Occipital lobe (tissue), 1 donor: ENCODE measurements at regions not wholly inside any gene's neighbourhood (a gene's known extent, or its start where the extent isn't known, plus 50 kb on each side); places are given as distances from the start of the nearest gene placed in this dataset.

ENCODE experiments used
- DNase-seq: peaks from one replicate; lab custom pipeline; 2025; lab: John Stamatoyannopoulos, UW

DNA sequence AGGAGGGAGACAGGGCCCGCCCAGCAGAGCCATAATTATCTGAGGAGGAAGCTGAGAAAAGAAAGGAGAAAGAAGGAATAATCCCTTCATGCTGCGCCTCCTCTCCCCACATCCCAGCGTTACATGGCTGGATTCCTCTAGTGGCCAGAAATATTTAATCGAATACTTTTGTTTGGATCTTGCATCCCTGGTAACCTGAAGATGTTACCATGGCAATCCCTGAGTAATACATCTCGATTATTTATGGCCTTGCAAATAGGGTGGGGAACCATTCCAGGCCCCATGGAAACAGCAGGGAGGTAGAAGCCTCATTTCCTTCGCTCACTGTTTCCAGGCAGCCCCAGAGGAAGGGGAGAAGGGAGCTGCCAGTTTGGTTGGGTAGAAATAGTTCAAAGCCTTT lies 357.7 kb downstream of the BUD13 start:
- DNase-seq: no peak

DNA sequence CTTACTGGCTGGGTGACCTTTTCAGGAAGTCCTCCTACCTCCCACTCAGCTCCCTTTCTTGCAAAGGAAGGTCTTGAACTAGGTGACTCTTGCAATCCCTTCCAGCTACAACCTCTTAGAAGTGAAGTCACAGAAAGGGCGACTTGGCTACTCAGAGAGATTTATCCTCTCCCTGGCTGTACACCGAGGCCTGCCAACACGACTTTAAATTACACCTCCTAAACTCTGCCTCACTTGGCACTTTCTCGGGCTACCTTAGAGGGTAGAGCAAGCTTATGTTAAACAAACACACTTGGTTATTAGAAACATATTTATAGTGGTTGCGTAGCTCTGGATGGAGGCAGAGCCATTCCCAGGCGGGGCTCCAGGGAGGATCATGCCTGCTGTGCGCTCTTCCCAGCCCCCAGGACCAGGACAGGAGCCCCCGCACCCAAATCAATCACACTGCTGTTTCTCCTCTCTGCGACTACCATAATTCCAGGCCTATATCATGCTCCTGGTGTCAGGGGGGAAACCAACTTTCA lies 358.4 kb downstream of the BUD13 start:
- DNase-seq: no peak

DNA sequence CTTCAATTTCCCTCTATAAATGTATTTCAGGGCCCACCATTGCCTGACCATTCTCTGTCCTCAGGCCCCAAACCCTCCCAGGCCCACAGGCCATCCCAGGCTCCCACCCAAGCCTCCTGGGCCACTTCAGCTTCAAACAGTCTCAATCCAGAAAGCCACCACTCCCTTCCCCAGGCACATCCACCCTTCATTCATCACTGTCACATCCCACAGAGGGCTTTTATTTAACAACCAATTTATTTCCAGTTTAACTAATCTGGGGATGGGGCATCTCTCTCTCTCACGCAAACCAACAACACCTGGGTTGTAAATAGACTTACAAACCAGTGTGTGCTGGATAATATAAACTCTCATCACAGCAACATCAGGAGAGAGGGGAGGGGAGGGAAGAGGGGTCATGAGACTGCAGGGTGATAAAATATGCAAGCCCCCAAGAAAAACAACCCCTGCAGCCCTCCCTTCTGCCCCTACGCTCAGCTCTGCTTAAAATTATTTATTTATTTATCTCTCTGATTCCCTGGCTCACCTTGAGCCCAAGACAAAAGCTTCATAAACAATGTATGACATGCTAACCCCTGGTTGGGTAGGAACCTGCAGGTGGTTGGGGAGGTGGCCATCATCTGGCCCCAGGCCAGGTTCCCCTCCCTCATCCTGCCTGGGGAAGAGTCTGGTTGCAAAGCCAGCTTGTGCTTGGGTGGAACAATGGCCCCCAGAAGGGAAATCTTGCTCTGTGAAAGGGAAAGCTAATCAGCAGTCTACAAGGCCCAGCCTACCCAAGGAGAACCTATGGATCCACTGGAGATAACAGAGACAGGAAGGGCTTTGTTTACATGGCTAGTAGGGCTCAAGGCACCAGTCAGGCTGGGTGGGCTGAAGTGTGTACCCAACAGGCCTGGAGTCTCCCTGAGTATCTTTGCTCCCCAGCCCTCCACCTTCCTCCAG lies 359.2 kb downstream of the BUD13 start:
- no peak for DNase-seq

DNA sequence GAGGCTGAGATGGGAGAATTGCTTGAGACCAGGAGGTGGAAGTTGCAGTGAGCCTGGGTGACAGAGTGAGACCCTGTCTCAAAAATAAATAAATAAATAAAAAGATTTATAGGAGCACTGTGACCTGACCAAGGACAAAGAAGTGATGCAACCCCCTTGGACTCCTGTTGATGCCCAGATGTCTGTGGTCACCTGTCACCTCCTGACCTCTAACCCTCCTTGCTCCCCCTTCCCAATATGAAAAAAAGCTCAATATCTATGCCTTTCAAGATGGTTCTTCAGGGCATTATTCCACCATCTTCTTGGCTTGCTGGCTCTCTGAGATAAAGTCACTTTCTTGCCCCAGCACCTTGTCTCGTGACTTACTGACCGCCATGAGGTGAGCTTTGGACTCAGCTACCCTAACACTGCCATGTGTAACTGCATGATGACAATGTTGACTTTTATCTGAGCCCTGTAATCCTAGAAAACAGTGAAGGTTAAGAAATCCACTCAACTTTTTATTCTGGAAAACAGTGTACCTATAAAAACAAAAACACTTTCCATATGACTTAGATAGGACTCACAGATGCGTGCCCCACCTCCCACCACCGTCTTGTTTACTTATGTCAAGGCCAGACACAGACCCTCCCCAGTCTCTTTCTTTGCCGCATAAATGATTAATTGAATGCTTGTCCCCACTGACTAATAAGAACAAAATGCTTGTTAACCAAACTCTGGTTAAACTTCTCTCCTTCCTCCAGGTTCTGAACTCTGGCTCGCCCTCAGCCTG lies 360.5 kb downstream of the BUD13 start:
- no peak for DNase-seq

DNA sequence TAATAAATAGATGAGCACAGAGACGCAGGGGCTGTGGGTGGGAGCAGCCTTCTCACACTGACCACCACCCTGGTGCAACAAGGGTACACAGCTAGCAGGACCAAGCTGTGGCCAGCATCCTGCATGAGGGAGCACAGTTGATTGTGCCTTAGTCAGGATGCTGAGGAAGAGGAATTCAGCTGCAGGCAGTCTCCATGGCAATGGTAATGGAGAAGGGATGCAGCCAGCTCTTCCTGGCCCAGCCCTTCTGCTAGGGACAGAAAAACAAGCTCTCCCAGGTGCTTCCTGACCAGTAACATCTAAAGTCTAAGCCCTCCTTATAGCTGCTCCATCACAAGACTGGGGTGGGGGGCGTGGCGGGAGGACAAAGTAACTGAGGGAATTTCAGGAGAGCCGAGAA lies 363.5 kb downstream of the BUD13 start:
- DNase-seq: no peak

DNA sequence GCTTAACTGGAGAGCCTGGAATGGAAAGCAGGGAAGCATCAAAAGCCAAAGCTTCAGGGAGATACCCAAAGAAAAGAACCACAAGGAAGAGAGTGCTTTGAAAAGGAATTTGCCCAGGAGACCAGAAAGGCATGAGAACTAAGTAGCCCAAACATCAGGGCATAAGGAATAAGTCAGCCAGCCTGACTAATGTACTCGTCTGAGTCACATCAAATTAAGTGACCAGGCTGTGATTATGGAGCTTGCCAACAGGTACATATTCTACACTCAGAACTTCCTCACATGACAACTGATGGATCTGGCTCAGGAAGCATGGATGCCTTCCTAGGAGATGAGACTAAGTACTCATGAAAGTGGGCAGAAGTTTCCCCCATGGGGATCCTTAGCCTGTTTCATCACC lies 366.7 kb downstream of the BUD13 start:
- DNase-seq: no peak

DNA sequence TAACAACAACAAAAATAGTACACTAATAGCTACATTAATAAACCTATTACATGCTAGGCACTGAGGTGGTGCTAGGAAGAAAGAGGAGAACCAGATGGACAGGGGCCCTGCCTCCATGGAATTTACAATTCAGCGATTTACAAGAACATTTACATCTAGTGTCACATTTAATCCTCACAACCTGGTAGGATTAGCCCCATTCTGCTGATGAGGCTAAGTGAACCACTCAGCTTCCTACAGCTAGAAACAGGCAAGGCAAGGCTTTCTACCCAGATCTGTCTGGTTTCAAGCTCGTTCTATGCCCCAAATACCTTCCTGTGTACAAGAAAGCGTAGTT lies 368.4 kb downstream of the BUD13 start:
- DNase-seq: no peak

DNA sequence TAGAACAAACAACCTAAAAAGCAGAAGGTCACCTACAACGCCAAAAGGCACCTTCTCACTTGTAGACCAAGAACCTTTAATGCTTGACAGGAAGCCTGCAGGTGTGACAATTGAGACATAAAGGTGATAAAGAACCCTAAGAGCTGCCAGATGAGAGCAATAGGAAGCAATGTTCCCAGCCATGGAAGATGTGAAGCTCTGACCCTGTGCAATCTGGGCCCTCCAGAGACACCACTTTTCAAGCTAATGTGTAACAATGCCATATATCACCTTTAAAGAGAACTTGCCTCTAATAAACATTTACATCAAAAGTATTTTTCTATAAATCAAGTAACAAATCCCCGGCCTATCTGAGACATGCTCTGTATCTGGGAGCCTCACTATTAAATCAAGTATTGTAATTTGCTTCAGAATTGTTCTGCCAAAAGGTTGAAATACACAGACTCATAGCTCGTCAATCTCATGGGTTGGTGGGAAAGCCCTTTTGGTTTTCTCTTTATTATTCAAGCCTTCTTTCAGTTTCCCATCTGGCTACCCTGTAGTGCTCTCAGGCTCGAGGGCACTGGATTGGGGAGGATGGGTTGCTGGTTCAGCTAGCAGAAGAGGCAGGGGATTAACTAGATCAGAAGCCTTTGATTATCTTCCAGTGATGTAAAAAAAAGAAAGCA lies 368.9 kb downstream of the BUD13 start:
- DNase-seq: no peak

DNA sequence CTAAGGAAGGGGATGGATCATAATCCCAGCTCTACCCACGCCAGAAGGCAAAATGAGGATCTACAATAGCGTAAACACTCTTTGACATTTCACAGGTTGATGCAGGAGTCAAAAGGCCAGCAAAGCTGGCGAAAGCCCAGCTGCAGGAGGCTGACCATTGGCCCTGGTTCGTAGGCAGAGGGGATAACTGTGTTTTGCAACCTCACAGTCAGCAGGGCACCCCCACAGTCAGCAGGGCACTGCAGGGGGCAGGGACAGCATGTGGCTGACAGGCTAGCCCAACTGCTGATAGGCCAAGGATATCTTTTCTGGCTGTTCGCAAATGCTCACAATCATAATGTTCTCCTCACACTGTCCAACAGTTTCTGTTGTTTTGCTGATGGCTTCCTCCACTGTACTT lies 372.7 kb downstream of the BUD13 start:
- DNase-seq: no peak

DNA sequence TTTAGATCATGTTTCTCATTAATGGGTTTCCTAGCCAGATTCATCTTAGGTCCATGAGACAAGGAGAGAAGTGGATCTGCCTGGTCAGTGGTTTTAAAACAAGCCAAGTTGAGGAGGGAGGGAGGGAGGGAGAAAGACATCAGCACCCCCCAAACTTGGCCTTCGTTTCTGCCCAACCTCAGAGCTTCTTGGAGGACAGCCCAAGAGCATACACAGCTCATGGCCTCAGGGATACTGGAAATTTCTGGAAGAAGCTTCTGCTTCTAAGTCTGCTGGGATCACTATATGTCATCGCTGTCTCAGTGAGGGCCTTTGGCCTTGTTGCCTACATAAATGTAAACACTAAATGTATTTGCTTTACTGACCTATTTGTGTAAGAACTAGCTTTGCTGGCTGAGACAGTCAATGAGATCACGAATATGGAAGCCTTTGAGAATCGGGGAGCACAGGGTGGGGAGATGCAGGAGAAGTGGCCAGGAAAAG lies 375.1 kb downstream of the BUD13 start:
- DNase-seq: no peak

DNA sequence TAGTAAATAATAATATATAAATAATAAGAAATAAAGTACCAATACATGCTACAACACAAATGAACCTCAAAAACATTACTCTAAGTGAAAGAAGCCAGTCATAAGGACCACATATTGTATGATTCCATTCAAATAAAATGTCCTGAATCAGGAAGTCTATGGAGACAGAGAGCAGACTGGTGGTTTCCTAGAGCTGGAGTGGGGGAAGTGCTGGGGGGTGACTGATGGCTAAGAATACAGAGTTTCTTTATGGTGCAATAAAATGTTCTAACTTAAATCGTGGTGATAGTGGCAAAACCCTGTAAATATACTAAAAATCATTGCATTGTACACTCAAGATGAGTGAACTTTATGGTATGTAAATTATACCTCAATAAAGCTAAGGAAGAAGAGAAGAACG lies 376.5 kb downstream of the BUD13 start:
- no peak for DNase-seq

DNA sequence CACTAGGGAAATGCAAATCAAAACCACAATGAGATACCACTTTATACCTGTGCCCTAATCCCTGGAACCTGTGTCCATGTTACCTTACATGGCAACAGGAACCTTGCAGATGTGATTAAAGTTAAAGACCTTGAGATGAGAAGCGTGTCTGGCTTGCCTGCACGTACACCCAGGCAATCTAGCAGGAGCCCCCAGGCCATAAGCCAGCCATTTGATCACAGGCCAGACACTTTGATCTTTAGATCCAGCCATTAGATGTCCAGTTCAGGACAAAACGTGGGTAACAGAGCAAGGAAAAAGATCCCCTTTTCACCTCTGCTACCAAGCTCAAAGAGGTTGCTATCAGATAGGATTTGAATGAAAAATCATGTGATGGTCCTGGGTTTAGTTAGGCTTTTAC lies 378.8 kb downstream of the BUD13 start:
- DNase-seq: no peak

DNA sequence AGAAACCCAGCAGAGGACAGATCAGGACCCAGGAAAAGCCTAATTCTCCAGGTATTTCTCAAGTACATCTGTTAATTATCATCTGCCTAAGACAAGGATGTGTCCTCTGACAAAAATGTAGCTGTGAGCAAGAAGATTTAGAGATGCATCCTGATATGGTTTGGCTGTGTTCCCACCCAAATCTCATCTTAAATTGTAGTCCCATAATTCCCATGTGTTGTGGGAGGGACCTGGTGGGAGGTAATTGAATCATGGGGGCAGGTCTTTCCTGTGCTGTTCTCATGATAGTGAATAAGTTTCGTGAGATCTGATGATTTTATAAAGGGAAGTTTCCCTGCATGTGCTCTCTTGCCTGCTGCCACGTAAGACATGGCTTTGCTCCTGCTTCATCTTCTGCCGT lies 381.8 kb downstream of the BUD13 start:
- DNase-seq: no peak

DNA sequence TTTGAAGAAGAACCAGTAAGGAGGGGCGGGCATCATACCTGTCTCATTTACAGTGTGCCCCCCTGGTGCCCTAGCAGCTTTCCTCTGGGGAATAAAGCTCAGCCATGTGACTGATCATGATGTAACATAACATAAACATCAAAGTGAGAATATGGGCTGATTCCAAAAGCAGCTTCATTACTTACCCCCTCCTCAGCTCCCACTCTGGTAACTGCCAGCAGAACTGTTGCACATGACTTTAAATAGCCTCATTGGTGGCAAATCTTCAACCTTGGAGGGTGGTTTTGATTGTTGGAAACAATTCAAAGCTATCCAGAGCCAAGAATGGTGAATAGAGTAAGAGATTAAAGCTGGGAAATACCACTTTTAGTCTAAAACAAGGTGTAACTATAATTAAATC lies 384.6 kb downstream of the BUD13 start:
- no peak for DNase-seq

DNA sequence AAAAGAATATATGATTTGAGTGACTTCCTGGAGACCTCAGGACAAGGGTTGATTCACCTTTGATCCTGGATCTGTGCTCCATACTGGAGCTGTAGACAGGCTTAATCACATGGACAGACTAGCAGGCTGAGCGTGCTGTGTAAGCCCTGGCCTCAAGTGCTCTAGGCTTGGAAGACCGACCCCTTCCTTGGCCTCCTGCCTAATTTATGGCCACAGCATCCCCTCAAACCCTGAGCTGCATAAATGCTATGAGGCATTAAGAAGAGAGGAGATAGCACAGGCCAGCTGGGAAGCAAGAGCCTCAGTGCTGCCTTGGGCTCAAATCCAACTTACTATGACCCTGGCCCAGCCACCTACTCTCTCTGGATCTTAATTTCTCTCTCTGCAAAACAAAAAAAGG lies 385.1 kb downstream of the BUD13 start:
- no peak for DNase-seq

DNA sequence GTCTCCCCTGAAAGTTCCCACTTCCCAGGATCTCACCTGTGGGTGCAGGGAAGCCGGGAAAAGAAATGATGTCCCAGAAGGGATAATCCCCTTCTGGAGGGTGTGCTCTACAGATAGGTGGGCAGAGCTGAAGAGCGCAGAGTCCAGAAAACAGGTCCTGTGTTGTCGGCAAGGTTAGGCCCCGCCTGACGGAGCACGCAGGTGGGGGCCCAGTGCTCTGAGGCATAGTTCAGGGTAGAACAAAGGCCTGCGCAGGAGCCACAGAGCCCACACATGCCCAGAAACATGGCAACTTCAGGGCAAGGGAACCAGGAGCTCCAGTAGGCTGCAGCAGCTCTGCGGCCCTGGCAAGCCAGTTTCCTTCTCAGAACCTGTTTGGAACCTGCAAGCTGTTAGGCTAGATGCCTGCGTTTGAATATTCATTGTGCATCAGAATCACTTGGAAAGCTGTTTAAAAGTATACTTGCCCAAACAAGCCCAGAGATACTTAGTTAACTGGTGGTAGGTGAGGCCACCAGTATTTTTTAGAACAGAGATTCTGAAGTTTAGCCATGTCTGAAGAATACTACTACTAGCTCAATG lies 386.6 kb downstream of the BUD13 start:
- DNase-seq: no peak

DNA sequence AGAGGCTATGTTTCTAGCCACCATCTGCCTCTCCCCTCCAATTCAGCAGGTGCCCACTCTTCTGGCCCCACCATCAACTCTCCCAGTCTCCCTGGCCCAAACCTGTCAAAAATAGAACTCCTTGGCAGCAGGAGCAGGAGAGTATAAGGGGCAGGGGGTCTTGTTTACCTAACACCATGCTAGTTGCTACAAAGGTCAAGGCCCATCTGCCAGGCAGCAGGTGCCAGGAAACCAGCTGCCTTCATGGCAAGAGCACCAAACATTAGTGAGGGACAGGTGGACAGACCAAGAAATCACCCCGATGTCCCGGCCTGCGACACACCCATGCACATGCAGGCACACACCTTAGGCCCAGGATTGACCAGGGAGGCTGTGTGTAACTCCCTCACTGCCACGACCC lies 387.9 kb downstream of the BUD13 start:
- DNase-seq: no peak

DNA sequence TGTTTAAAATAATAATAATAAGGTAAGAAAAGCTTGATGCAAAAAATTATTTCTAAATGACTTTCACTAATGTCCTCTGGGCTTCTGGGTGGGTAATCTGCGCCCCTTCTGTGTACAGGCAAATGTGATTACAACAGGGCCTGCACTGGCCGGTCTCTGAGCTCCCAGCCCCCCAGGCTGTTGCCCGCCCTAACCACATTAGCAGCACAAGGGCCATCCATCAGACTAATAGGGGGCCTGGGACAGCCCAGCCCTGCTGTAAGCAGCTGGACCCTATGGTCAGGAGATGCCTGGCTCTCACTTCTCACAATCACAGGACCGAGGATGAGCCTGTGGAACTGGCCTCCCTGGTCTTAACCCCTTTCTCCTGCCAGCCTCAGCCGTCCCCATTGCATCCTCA lies 388.4 kb downstream of the BUD13 start:
- no peak for DNase-seq

DNA sequence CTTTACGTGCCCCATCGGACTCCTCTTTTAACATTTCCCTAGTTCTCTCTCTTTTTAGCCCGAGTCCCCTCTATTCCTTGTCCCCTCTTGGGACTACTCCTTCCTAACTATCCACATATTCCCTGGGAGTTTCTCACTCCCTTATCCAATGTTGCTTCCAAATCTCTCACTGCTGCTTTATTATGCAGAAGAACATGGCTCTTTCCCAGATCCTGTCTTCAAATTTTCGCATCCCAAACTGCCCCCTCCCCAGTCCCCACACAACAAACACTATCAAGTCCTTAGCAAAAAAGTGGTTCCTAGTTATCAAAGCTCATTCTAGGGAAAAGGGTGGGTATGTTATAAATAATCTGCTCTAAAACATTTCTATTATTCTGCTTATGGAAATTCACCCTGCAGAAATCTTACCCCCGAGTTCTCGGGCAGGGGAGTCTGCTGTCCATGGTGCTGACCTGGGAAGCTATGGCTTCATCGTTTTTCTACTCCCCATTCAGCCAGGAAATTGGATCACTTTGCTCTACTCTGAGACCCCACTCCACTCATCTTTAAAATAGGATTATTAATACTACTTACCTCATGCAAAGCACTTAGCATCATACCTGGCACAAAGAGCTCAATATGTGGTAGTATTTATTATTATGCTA lies 393.5 kb downstream of the BUD13 start:
- DNase-seq: no peak

DNA sequence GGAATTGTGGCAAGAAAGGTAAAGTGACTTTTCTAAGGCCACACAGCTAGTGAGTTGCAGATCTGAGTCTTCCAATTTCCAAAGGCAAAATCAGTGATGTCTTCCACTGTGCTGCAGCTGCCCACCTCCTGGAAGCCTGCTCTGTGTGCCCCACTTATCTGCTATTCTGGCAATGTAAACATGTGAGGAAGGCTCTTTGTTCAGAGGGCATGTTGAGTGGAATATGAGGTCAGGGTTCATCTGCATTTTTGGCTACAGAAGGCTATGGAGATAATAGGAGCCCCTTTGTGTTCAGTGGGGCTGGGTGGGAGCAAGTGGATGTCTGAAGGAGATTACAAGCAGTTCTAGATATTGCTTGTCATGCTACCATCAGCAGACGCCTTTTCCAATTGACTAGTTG lies 396.2 kb downstream of the BUD13 start:
- no peak for DNase-seq

DNA sequence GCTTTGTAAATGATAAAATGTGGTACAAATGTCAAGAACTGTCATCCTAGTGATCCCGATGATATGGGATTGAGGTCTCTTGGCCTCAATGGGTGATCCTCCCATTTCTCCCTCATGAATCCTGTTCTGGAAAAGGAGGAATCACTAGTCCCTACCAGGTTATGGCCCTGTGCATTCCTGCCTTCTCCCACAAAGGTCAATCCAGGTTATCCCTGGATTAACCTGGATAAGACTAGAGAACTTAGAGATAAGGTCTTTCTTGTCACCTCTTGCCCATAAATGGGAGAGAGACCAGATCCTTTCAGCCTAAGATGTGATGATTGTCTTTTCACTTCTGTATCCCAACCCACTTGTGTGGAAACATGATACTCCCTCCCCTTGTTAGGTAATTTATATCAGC lies 396.7 kb downstream of the BUD13 start:
- DNase-seq: no peak
